ENCODE measurements at regions not wholly inside any gene's neighbourhood (a gene's known extent, or its start where the extent isn't known, plus 50 kb on each side); places are given as distances from the start of the nearest gene placed in this dataset.

GRCh38 chr5:88376728-88377127, 108.1 kb upstream of the TMEM161B start:
- TF ChIP-seq CTCF (IDR thresholded peaks at IDR 0.05) (no peak), POLR2A (IDR thresholded peaks at IDR 0.05) (no peak)
